Natural killer cell (primary cell): ENCODE measurements at regions not wholly inside any gene's neighbourhood (a gene's known extent, or its start where the extent isn't known, plus 50 kb on each side); places are given as distances from the start of the nearest gene placed in this dataset.

Experiments used
- ATAC-seq, 3 donors: fragments of 150-1000 bp in 2 of 3; fragments of 200-7000 bp in 1 of 3; cut with Tn5 transposase; 1 replicate in 1 of 3; 2 replicates in 2 of 3; pipeline ENCODE4 v1.10.0; 2021; ENCODE audit warnings: mild to moderate bottlenecking in 2 of 3, moderate library complexity in 2 of 3
- DNase-seq, 2 donors: peaks; one replicate each; pipeline versions ENCODE4 v3.0.0 to v3.0.0-alpha.2; 2013 to 2021; ENCODE audit warnings: mixed read lengths in 1 of 2
- H3K27ac ChIP-seq: one replicate; pipeline ENCODE4 v1.5.1; 2013; ENCODE audit warnings: mild to moderate bottlenecking, low read length
- H3K27me3 ChIP-seq: one replicate; pipeline ENCODE4 v1.6.1; 2013; ENCODE audit warnings: low read length; ENCODE audit not compliant: control insufficient read depth, insufficient read depth
- H3K36me3 ChIP-seq: one replicate; pipeline ENCODE4 v1.6.1; 2013; ENCODE audit warnings: low read length; ENCODE audit not compliant: control insufficient read depth, insufficient read depth
- H3K4me1 ChIP-seq: one replicate; pipeline ENCODE4 v1.6.1; 2013; ENCODE audit warnings: low read length; ENCODE audit not compliant: control insufficient read depth, insufficient read depth
- H3K4me3 ChIP-seq: one replicate; pipeline ENCODE4 v1.5.1; 2013; ENCODE audit warnings: low read length
- H3K9me3 ChIP-seq: one replicate; pipeline ENCODE4 v1.6.1; 2013; ENCODE audit warnings: low read length; ENCODE audit not compliant: control insufficient read depth, insufficient read depth
- H3K27ac Mint-ChIP-seq, 2 donors: one replicate each; pipeline ENCODE4 v1.8.0; 2022; ENCODE audit warnings: mild to moderate bottlenecking in 2 of 2, mixed read lengths in 2 of 2, moderate library complexity in 1 of 2
- H3K27me3 Mint-ChIP-seq, 2 donors: one replicate each; pipeline ENCODE4 v1.8.0; 2022; ENCODE audit warnings: low read depth in 2 of 2, mixed read lengths in 2 of 2
- H3K36me3 Mint-ChIP-seq: one replicate; pipeline ENCODE4 v1.8.0; 2022; ENCODE audit warnings: mixed read lengths
- H3K4me1 Mint-ChIP-seq, 2 donors: one replicate each; pipeline ENCODE4 v1.8.0; 2022; ENCODE audit warnings: mixed read lengths in 2 of 2
- H3K4me3 Mint-ChIP-seq: one replicate; pipeline ENCODE4 v1.8.0; 2022; ENCODE audit warnings: mild to moderate bottlenecking, moderate library complexity, mixed read lengths
- H3K9me3 Mint-ChIP-seq, 2 donors: one replicate each; pipeline ENCODE4 v1.8.0; 2022; ENCODE audit warnings: mixed read lengths in 2 of 2
- CTCF ChIP-seq: fragments of 200-600 bp; IDR thresholded peaks from one replicate; pipeline ENCODE4 v1.8.0; 2022; ENCODE audit warnings: antibody characterized with exemption
- WGBS: methylation state at CpG from one replicate; pipeline ENCODE4 v1.1.7; 2013; ENCODE audit warnings: missing lambda C conversion rate; ENCODE audit not compliant: insufficient coverage; 5-methylcytosine and 5-hydroxymethylcytosine counted together
- intact Hi-C: fragments of 100-400 bp; cut with micrococcal nuclease; formaldehyde crosslinking; loops from one replicate; pipeline ENCODE4 v1.14.2; 2022

GRCh38 chr3:165439765-165440164 is 243.6 kb upstream of the SLITRK3 start:
- ATAC-seq (no peak), DNase-seq (no peak)
- no peaks in the 10 kb centered on the region for H3K27me3 ChIP-seq
- H3K27ac Mint-ChIP-seq = no peak overlapping the region
- peaks cover 7% of the 10 kb centered on the region for H3K36me3 Mint-ChIP-seq
- no peak overlapping the region for H3K4me3 Mint-ChIP-seq
- TF ChIP-seq CTCF = no peak
- peaks cover 14 to 19% of the 10 kb centered on the region in 2 donors for H3K9me3 Mint-ChIP-seq
- no peaks in the 10 kb centered on the region for H3K4me1 Mint-ChIP-seq
- WGBS = 71% methylated on average over 1 of the region's 2 CpGs
- no peaks in the 10 kb centered on the region for H3K27me3 Mint-ChIP-seq
- H3K27ac ChIP-seq = no peak overlapping the region
- no peaks in the 10 kb centered on the region for H3K4me1 ChIP-seq
- H3K36me3 ChIP-seq = no peaks in the 10 kb centered on the region
- H3K9me3 ChIP-seq = no peaks in the 10 kb centered on the region
- H3K4me3 ChIP-seq = no peak overlapping the region
- intact Hi-C loops = no loop called here

- no peak overlapping the region for H3K27ac ChIP-seq
- Mint-ChIP-seq H3K27me3 (no peaks in the 10 kb centered on the region), H3K9me3 (peaks cover 24 to 30% of the 10 kb centered on the region in 2 donors), H3K27ac (no peak overlapping the region), H3K36me3 (peaks cover 30% of the 10 kb centered on the region), H3K4me3 (no peak overlapping the region), H3K4me1 (no peaks in the 10 kb centered on the region)
- no peak for TF ChIP-seq CTCF
- no peaks in the 10 kb centered on the region for H3K36me3 ChIP-seq
- ATAC-seq (no peak), DNase-seq (no peak)
- H3K27me3 ChIP-seq = no peaks in the 10 kb centered on the region
- intact Hi-C loops = no loop called here
- H3K9me3 ChIP-seq = no peaks in the 10 kb centered on the region
- no peaks in the 10 kb centered on the region for H3K4me1 ChIP-seq
- WGBS = 97% methylated on average over 3 of the region's 3 CpGs
- no peak overlapping the region for H3K4me3 ChIP-seq
These were observed 238.3 kb upstream of the SLITRK3 start for GRCh38 chr3:165434516-165434915.

GRCh38 chr3:165406425-165406824 is 210.2 kb upstream of the SLITRK3 start:
- H3K9me3 ChIP-seq = peaks cover 7% of the 10 kb centered on the region
- DNase-seq (no peak), ATAC-seq (no peak)
- H3K4me3 ChIP-seq = no peak overlapping the region
- WGBS = 76% methylated on average over 2 of the region's 2 CpGs
- H3K4me1 ChIP-seq = no peaks in the 10 kb centered on the region
- Mint-ChIP-seq H3K9me3 (peaks cover 9 to 10% of the 10 kb centered on the region in 2 donors), H3K4me3 (no peak overlapping the region), H3K36me3 (peaks cover 4% of the 10 kb centered on the region), H3K27ac (no peak overlapping the region), H3K4me1 (no peaks in the 10 kb centered on the region), H3K27me3 (no peaks in the 10 kb centered on the region)
- H3K27me3 ChIP-seq = no peaks in the 10 kb centered on the region
- intact Hi-C loops = no loop called here
- no peak for TF ChIP-seq CTCF
- no peaks in the 10 kb centered on the region for H3K36me3 ChIP-seq
- H3K27ac ChIP-seq = no peak overlapping the region

- 95% methylated on average over 4 of the region's 4 CpGs for WGBS
These were observed 208.3 kb upstream of the SLITRK3 start for GRCh38 chr3:165404357-165405027.

More at GRCh38 chr3:165404357-165405027, 208.3 kb upstream of the SLITRK3 start:
- Histone ChIP-seq H3K36me3 (no peaks in the 10 kb centered on the region), H3K27me3 (no peaks in the 10 kb centered on the region), H3K4me1 (no peaks in the 10 kb centered on the region), H3K27ac (no peak overlapping the region), H3K9me3 (peaks cover 7% of the 10 kb centered on the region), H3K4me3 (no peak overlapping the region)
- no peak for TF ChIP-seq CTCF
- no peak for DNase-seq
- H3K36me3 Mint-ChIP-seq = peaks cover 4% of the 10 kb centered on the region
- peaks cover 9 to 13% of the 10 kb centered on the region in 2 donors for H3K9me3 Mint-ChIP-seq
- no peak overlapping the region for H3K27ac Mint-ChIP-seq
- no peaks in the 10 kb centered on the region for H3K27me3 Mint-ChIP-seq
- intact Hi-C loops = no loop called here
- ATAC-seq = no peak
- no peak overlapping the region for H3K4me3 Mint-ChIP-seq
- H3K4me1 Mint-ChIP-seq = no peaks in the 10 kb centered on the region
